ENCODE measurements at regions not wholly inside any gene's neighbourhood (a gene's known extent, or its start where the extent isn't known, plus 50 kb on each side); places are given as distances from the start of the nearest gene placed in this dataset.

- DNase-seq (ENCODE audit: extremely low spot score), result no peak
- CTCF ChIA-PET, result no interaction called here
- POLR2A ChIA-PET, result interaction anchor here (1.2 kb wide), 1 partner anchor 85 kb away, joined by 3 read pairs; no protein-coding TSS in a partner anchor
- TF ChIP-seq FOXM1 (IDR thresholded peaks at IDR 0.05; ENCODE audit: borderline replicate concordance) (no peak), FOXK2 (IDR thresholded peaks at IDR 0.05) (no peak), ARNT (IDR thresholded peaks at IDR 0.05) (no peak), HDGF (IDR thresholded peaks at IDR 0.05; ENCODE audit: borderline replicate concordance) (no peak), SUZ12 (IDR thresholded peaks at IDR 0.05) (no peak), ELF4 (IDR thresholded peaks at IDR 0.05) (no peak), BHLHE40 (IDR thresholded peaks at IDR 0.05; ENCODE audit: borderline replicate concordance) (no peak), PKNOX1 (IDR thresholded peaks at IDR 0.05) (no peak), SP1 (IDR thresholded peaks at IDR 0.05) (no peak), NFRKB (IDR thresholded peaks at IDR 0.05) (no peak)
These were observed 85.5 kb downstream of the APIP start for GRCh38 chr11:34830648-34831047.

- no peak for DNase-seq (ENCODE audit: extremely low spot score)
- TF ChIP-seq ZNF384 (IDR thresholded peaks at IDR 0.05) (no peak), ELF4 (IDR thresholded peaks at IDR 0.05) (no peak), FOXK2 (IDR thresholded peaks at IDR 0.05) (no peak), BHLHE40 (IDR thresholded peaks at IDR 0.05; ENCODE audit: borderline replicate concordance) (no peak)
- POLR2A ChIA-PET, result interaction anchor here (1.2 kb wide), 1 partner anchor 86 kb away, joined by 3 read pairs; no protein-coding TSS in a partner anchor
- CTCF ChIA-PET, result no interaction called here
These were observed 86.1 kb downstream of the APIP start for GRCh38 chr11:34830035-34830434.

- POLR2A ChIA-PET, result no interaction called here
- DNase-seq (ENCODE audit: extremely low spot score), result no peak
- CTCF ChIA-PET, result no interaction called here
- no peak for TF ChIP-seq L3MBTL2 (conservative IDR thresholded peaks at IDR 0.05)
- TF ChIP-seq SP1 (IDR thresholded peaks at IDR 0.05), result no peak
- no peak for TF ChIP-seq FOXK2 (IDR thresholded peaks at IDR 0.05)
- no peak for TF ChIP-seq NFRKB (IDR thresholded peaks at IDR 0.05)
- no peak for TF ChIP-seq BHLHE40 (IDR thresholded peaks at IDR 0.05; ENCODE audit: borderline replicate concordance)
- TF ChIP-seq ARNT (IDR thresholded peaks at IDR 0.05), result no peak
- TF ChIP-seq CTBP1 (IDR thresholded peaks at IDR 0.05; ENCODE audit: borderline replicate concordance), result no peak
- TF ChIP-seq LEF1 (IDR thresholded peaks at IDR 0.05; ENCODE audit: borderline replicate concordance), result no peak
- TF ChIP-seq PKNOX1 (IDR thresholded peaks at IDR 0.05), result no peak
- no peak for TF ChIP-seq ELF4 (IDR thresholded peaks at IDR 0.05)
- no peak for TF ChIP-seq ZNF384 (IDR thresholded peaks at IDR 0.05)
- TF ChIP-seq SUZ12 (IDR thresholded peaks at IDR 0.05), result no peak
- TF ChIP-seq FOXA1 (IDR thresholded peaks at IDR 0.05), result no peak
- no peak for TF ChIP-seq TARDBP (IDR thresholded peaks at IDR 0.05)
- TF ChIP-seq HDGF (IDR thresholded peaks at IDR 0.05; ENCODE audit: borderline replicate concordance), result no peak
- TF ChIP-seq FOXM1 (IDR thresholded peaks at IDR 0.05; ENCODE audit: borderline replicate concordance), result no peak
These were observed 89.0 kb downstream of the APIP start for GRCh38 chr11:34827228-34827627.

GRCh38 chr11:34826384-34826726 lies 89.8 kb downstream of the APIP start:
- CTCF ChIA-PET, result no interaction called here
- TF ChIP-seq SUZ12 (IDR thresholded peaks at IDR 0.05) (no peak), ZNF384 (IDR thresholded peaks at IDR 0.05) (no peak)
- no peak for DNase-seq (ENCODE audit: extremely low spot score)

GRCh38 chr11:34825670-34826383 lies 90.4 kb downstream of the APIP start:
- CTCF ChIA-PET, result no interaction called here
- no peak for TF ChIP-seq L3MBTL2 (conservative IDR thresholded peaks at IDR 0.05)
- TF ChIP-seq FOXA1 (IDR thresholded peaks at IDR 0.05), result no peak
- no peak for TF ChIP-seq LEF1 (IDR thresholded peaks at IDR 0.05; ENCODE audit: borderline replicate concordance)
- TF ChIP-seq SP1 (IDR thresholded peaks at IDR 0.05), result no peak
- TF ChIP-seq PKNOX1 (IDR thresholded peaks at IDR 0.05), result no peak
- no peak for TF ChIP-seq ARNT (IDR thresholded peaks at IDR 0.05)
- TF ChIP-seq BHLHE40 (IDR thresholded peaks at IDR 0.05; ENCODE audit: borderline replicate concordance), result no peak
- POLR2A ChIA-PET, result no interaction called here
- DNase-seq (ENCODE audit: extremely low spot score), result no peak

More at GRCh38 chr11:34826384-34826726, 89.8 kb downstream of the APIP start:
- POLR2A ChIA-PET, result no interaction called here

- TF ChIP-seq ELF4 (IDR thresholded peaks at IDR 0.05) (no peak), BHLHE40 (IDR thresholded peaks at IDR 0.05; ENCODE audit: borderline replicate concordance) (no peak), FOXM1 (IDR thresholded peaks at IDR 0.05; ENCODE audit: borderline replicate concordance) (no peak), LEF1 (IDR thresholded peaks at IDR 0.05; ENCODE audit: borderline replicate concordance) (no peak), L3MBTL2 (conservative IDR thresholded peaks at IDR 0.05) (no peak), PKNOX1 (IDR thresholded peaks at IDR 0.05) (no peak), SUZ12 (IDR thresholded peaks at IDR 0.05) (no peak), ZNF384 (IDR thresholded peaks at IDR 0.05) (no peak), FOXK2 (IDR thresholded peaks at IDR 0.05) (no peak), FOXA1 (IDR thresholded peaks at IDR 0.05) (no peak), TARDBP (IDR thresholded peaks at IDR 0.05) (no peak), CTBP1 (IDR thresholded peaks at IDR 0.05; ENCODE audit: borderline replicate concordance) (no peak), HDGF (IDR thresholded peaks at IDR 0.05; ENCODE audit: borderline replicate concordance) (no peak), SP1 (IDR thresholded peaks at IDR 0.05) (no peak), NFRKB (IDR thresholded peaks at IDR 0.05) (no peak), ARNT (IDR thresholded peaks at IDR 0.05) (no peak)
- CTCF ChIA-PET, result no interaction called here
- POLR2A ChIA-PET, result no interaction called here
- DNase-seq (ENCODE audit: extremely low spot score), result no peak
These were observed 90.9 kb downstream of the APIP start for GRCh38 chr11:34825315-34825669.

Data from HEK293T (cell line).